ENCODE measurements at regions not wholly inside any gene's neighbourhood (a gene's known extent, or its start where the extent isn't known, plus 50 kb on each side); places are given as distances from the start of the nearest gene placed in this dataset.
"Not testable (repeated sequence)": the region's sequence is repeated elsewhere in the genome, so short reads cannot be mapped to it uniquely, and the experiment has no call there.

DNA sequence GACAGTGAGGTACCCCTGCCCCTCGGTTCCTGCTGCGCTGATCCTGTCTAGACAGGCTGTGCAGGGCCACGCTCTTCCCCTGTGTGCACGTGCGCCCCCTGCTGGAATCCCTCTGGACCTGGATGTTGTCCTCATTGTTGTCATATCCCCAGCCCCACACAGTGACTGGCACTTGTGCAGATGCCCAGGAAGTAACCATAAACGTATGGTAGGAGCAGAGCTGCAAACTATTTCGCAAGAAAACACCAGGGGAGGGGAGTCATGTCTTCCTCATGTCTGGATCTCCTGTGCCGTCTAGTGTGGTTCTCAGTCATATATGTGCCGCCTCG, 114.7 kb downstream of the CRYBB2 start:
- TF ChIP-seq POLR2A (IDR thresholded peaks at IDR 0.05) (no peak), CTCF (IDR thresholded peaks at IDR 0.05) (peak; percentile 26 to 54 (median 40))
- 75% methylated on average over 4 of the region's 10 CpGs for WGBS (ENCODE audit: insufficient coverage, low coverage, low lambda C conversion rate, missing lambda C conversion rate)
- no peaks in the 10 kb centered on the region for H3K27me3 ChIP-seq
- intact Hi-C loops (cut with DNase I), result no loop called here
- H3K4me1 ChIP-seq, result no peaks in the 10 kb centered on the region
- no peak overlapping the region for H3K27ac ChIP-seq
- H3K4me3 ChIP-seq, result no peak overlapping the region
- H3K9me3 ChIP-seq, result no peaks in the 10 kb centered on the region
- H3K36me3 ChIP-seq, result no peaks in the 10 kb centered on the region
- DNase-seq, result peak in 2 of 3 donors; percentile 44 to 67
- ATAC-seq, result peak; percentile 63 to 86 (median 76)

DNA sequence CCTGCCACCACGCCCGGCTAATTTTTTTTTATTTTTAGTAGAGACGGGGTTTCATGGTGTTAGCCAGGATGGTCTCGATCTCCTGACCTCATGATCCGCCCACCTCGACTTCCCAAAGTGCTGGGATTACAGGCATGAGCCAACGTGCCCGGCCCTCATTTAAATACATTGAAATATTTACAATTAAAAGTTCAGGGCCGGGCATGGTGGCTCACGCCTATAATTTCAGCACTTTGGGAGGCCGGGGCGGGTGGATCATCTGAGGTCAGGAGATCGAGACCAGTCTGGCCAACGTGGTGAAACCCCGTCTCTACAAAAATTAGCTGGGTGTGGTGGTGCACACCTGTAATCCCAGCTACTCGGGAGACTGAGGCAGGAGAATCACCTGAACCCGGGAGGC, 115.2 kb downstream of the CRYBB2 start:
- WGBS (ENCODE audit: insufficient coverage, low coverage, low lambda C conversion rate, missing lambda C conversion rate), result 82% methylated on average over 17 of the region's 17 CpGs
- H3K27ac ChIP-seq; H3K4me1 ChIP-seq; H3K9me3 ChIP-seq; H3K4me3 ChIP-seq; intact Hi-C loops (cut with DNase I); DNase-seq; H3K27me3 ChIP-seq; ATAC-seq; H3K36me3 ChIP-seq: not testable (repeated sequence)

- H3K4me1 ChIP-seq; H3K27ac ChIP-seq; H3K9me3 ChIP-seq; H3K36me3 ChIP-seq; ATAC-seq; DNase-seq; intact Hi-C loops (cut with DNase I); H3K27me3 ChIP-seq; H3K4me3 ChIP-seq: not testable (repeated sequence)
- WGBS (ENCODE audit: insufficient coverage, low coverage, low lambda C conversion rate, missing lambda C conversion rate), result 71% methylated on average over 4 of the region's 4 CpGs
Observed at GRCh38 chr22:25335276-25335675, 115.8 kb downstream of the CRYBB2 start.

- ATAC-seq; DNase-seq; H3K4me3 ChIP-seq; H3K9me3 ChIP-seq; H3K36me3 ChIP-seq; H3K27ac ChIP-seq; H3K4me1 ChIP-seq; intact Hi-C loops (cut with DNase I); H3K27me3 ChIP-seq: not testable (repeated sequence)
- WGBS (ENCODE audit: insufficient coverage, low coverage, low lambda C conversion rate, missing lambda C conversion rate), result 98% methylated on average over 5 of the region's 5 CpGs
Observed at GRCh38 chr22:25340536-25340935, 121.1 kb downstream of the CRYBB2 start.

DNA sequence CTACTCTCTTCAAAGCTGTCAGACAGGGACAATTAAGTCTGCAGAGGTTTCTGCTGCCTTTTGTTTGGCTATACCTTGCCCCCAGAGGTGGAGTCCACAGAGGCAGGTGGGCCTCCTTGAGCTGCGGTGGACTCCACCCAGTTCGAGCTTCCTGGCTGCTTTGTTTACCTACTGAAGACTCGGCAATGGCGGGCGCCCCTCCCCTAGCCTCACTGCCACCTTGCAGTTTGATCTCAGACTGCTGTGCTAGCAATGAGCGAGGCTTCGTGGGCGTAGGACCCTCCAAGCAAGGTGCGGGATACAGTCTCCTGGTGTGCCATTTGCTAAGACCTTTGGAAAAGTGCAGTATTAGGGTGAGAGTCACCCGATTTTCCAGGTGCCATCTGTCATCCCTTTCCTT, 124.9 kb downstream of the CRYBB2 start:
- H3K4me3 ChIP-seq; H3K27ac ChIP-seq; ATAC-seq; intact Hi-C loops (cut with DNase I); H3K9me3 ChIP-seq; H3K27me3 ChIP-seq; H3K36me3 ChIP-seq; DNase-seq: not testable (repeated sequence)
- H3K4me1 ChIP-seq, result peaks cover 0 to 12% (median 0%) of the 10 kb centered on the region in 4 donors
- WGBS (ENCODE audit: insufficient coverage, low coverage, low lambda C conversion rate, missing lambda C conversion rate), result 94% methylated on average over 3 of the region's 10 CpGs

DNA sequence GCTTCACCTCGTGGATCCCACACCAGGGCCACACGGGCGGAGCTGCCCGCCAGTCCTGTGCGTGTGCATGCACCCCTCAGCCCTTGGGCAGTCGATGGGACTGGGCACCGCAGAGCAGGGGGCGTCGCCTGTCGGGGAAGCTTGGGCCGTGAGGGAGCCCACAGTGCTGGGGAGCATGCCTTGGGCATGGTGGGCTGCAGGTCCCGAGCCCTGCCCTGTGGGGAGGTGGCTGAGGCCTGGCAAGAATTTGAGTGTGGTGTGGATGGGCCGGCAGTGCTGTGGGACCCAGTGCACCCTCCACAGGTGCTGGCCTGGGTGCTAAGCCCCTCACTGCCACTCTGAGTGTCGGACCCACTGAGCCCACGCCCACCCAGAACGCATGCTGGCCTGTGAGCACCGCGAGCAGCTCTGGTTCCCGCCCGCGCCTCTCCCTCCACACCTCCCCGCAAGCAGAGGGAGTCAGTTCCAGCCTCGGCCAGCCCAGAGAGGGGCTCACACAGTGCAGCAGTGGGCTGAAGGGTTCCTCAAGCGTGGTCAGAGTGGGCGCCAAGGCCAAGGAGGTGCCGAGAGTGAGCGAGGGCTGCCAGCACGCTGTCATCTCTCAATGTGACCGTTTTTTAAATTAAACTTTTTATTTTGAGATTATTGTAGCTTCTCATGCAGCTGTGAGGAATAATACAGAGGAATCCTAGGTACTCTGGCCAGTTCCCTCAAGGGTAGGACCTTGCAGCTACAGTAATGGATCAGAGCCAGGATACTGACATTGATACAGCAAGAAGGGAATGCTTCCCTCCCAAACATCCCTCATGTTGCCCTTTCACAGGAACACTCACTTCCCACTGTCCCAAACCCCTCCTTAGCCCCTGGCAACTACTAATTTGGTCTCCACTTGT, 127.7 kb downstream of the CRYBB2 start:
- intact Hi-C loops (cut with DNase I), result no loop called here
- H3K4me1 ChIP-seq, result peaks cover 0 to 12% (median 0%) of the 10 kb centered on the region in 4 donors
- ATAC-seq (peak in 2 of 4 donors; percentile 28 to 40), DNase-seq (no peak)
- H3K9me3 ChIP-seq, result no peaks in the 10 kb centered on the region
- no peak overlapping the region for H3K4me3 ChIP-seq
- H3K27me3 ChIP-seq, result no peaks in the 10 kb centered on the region
- no peak overlapping the region for H3K27ac ChIP-seq
- H3K36me3 ChIP-seq, result peaks cover 0 to 24% (median 12%) of the 10 kb centered on the region in 4 donors
- WGBS (ENCODE audit: insufficient coverage, low coverage, low lambda C conversion rate, missing lambda C conversion rate), result 98% methylated on average over 6 of the region's 29 CpGs
- no peak for TF ChIP-seq POLR2A (IDR thresholded peaks at IDR 0.05)
- no peak for TF ChIP-seq CTCF (IDR thresholded peaks at IDR 0.05)
